GM12878 (cell line): ENCODE measurements at regions not wholly inside any gene's neighbourhood (a gene's known extent, or its start where the extent isn't known, plus 50 kb on each side); places are given as distances from the start of the nearest gene placed in this dataset.

Experiments
- EGR1 ChIP-seq, 2 experiments: IDR thresholded peaks; 1 replicate in 1 of 2; 2 replicates in 1 of 2; pipeline ENCODE4 v1.6.1; 2011 to 2012; ENCODE audit warnings: low read depth in 2 of 2, low read length in 2 of 2, borderline replicate concordance in 1 of 2, mild to moderate bottlenecking in 1 of 2, moderate library complexity in 1 of 2
- EZH2 ChIP-seq: IDR thresholded peaks from 2 replicates; pipeline ENCODE4 v1.6.1; 2012; ENCODE audit warnings: low read depth, mild to moderate bottlenecking, control low read depth, inconsistent platforms, low read length, borderline replicate concordance; ENCODE audit not compliant: control insufficient read depth
- MEF2B ChIP-seq: fragments of 450-650 bp; IDR thresholded peaks from 2 replicates; pipeline ENCODE4 v1.6.1; 2018; ENCODE audit warnings: mild to moderate bottlenecking, moderate library complexity; ENCODE audit not compliant: partially characterized antibody, poor library complexity, severe bottlenecking
- MYC ChIP-seq: IDR thresholded peaks from 2 replicates; pipeline ENCODE4 v1.6.1; 2011; ENCODE audit warnings: mild to moderate bottlenecking, low read length, moderate library complexity, inconsistent platforms; ENCODE audit not compliant: insufficient read depth, insufficient replicate concordance, insufficient read length, severe bottlenecking
- SMARCA5 ChIP-seq: fragments of 450-650 bp; IDR thresholded peaks from 2 replicates; pipeline ENCODE4 v1.6.1; 2017; ENCODE audit warnings: mild to moderate bottlenecking
- SMC3 ChIP-seq: IDR thresholded peaks from 2 replicates; pipeline ENCODE4 v1.6.1; 2011; ENCODE audit warnings: low read length, improper control_type of control experiment, borderline replicate concordance
- TAF1 ChIP-seq: IDR thresholded peaks from 2 replicates; pipeline ENCODE4 v1.6.1; 2011; ENCODE audit warnings: mild to moderate bottlenecking, low read depth, low read length, borderline replicate concordance
- YBX1 ChIP-seq: fragments of 450-650 bp; IDR thresholded peaks from 2 replicates; pipeline ENCODE4 v1.6.1; 2016; ENCODE audit warnings: antibody characterized with exemption
- TF ChIP-seq, protein P1 (sequence below): IDR thresholded peaks from 2 replicates; pipeline ENCODE4 v1.6.1; 2011; ENCODE audit warnings: low read depth, mild to moderate bottlenecking, low read length, moderate library complexity, borderline replicate concordance; ENCODE audit errors: extremely low read depth
- TF ChIP-seq, protein P2 (sequence below): fragments of 150-350 bp; IDR thresholded peaks from 2 replicates; pipeline ENCODE4 v1.6.1; 2016; ENCODE audit warnings: low read depth, low read length
- TF ChIP-seq, protein P3 (sequence below), 3 experiments: IDR thresholded peaks in 2 of 3; conservative IDR thresholded peaks in 1 of 3; 2 replicates each; pipeline ENCODE4 v1.5.1; 2011; ENCODE audit warnings: low read depth in 3 of 3, low read length in 3 of 3, mild to moderate bottlenecking in 3 of 3, control low read depth in 2 of 3, moderate library complexity in 2 of 3, inconsistent platforms in 1 of 3, mixed read lengths in 1 of 3; ENCODE audit not compliant: control insufficient read depth in 2 of 3, insufficient read depth in 1 of 3; ENCODE audit errors: extremely low read depth in 1 of 3
- TF ChIP-seq, protein P4 (sequence below): fragments of 450-650 bp; IDR thresholded peaks from 2 replicates; pipeline ENCODE4 v1.6.1; 2017; ENCODE audit warnings: mild to moderate bottlenecking, moderate library complexity
- TF ChIP-seq, protein P5 (sequence below): fragments of 450-650 bp; IDR thresholded peaks from 2 replicates; pipeline ENCODE4 v1.6.1; 2016; ENCODE audit warnings: mild to moderate bottlenecking, moderate library complexity, borderline replicate concordance

DNA sequence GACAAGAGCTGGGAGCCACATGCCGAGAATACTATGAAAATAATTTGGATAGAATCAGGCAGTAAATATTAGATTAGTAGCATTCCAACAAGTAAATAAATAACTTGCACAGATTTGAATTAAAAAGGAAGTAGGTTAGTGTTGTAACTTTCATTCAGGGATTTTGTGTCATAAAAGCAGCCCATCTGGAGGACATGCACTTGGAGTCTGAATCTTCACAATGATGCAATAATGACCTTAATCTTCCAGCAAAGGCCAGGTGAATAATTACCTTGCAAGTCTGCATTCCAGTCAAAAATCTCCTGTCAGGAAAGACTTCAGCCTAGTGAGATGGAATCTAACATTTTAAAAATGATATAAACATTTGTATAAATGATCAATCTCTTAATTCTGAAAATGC, 518.1 kb downstream of the KCNJ2 start:
- TF ChIP-seq MYC: no peak
- TF ChIP-seq, protein P1, sequence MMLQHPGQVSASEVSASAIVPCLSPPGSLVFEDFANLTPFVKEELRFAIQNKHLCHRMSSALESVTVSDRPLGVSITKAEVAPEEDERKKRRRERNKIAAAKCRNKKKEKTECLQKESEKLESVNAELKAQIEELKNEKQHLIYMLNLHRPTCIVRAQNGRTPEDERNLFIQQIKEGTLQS: no peak
- no peak for TF ChIP-seq TAF1
- TF ChIP-seq EGR1 (IDR thresholded peaks at IDR 0.05; ENCODE audit: borderline replicate concordance in 1 of 2, low read depth in 2 of 2, low read length in 2 of 2): no peak
- TF ChIP-seq SMC3: no peak
- TF ChIP-seq, protein P2, sequence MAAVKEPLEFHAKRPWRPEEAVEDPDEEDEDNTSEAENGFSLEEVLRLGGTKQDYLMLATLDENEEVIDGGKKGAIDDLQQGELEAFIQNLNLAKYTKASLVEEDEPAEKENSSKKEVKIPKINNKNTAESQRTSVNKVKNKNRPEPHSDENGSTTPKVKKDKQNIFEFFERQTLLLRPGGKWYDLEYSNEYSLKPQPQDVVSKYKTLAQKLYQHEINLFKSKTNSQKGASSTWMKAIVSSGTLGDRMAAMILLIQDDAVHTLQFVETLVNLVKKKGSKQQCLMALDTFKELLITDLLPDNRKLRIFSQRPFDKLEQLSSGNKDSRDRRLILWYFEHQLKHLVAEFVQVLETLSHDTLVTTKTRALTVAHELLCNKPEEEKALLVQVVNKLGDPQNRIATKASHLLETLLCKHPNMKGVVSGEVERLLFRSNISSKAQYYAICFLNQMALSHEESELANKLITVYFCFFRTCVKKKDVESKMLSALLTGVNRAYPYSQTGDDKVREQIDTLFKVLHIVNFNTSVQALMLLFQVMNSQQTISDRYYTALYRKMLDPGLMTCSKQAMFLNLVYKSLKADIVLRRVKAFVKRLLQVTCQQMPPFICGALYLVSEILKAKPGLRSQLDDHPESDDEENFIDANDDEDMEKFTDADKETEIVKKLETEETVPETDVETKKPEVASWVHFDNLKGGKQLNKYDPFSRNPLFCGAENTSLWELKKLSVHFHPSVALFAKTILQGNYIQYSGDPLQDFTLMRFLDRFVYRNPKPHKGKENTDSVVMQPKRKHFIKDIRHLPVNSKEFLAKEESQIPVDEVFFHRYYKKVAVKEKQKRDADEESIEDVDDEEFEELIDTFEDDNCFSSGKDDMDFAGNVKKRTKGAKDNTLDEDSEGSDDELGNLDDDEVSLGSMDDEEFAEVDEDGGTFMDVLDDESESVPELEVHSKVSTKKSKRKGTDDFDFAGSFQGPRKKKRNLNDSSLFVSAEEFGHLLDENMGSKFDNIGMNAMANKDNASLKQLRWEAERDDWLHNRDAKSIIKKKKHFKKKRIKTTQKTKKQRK: no peak
- TF ChIP-seq EZH2: no peak
- TF ChIP-seq, protein P3, sequence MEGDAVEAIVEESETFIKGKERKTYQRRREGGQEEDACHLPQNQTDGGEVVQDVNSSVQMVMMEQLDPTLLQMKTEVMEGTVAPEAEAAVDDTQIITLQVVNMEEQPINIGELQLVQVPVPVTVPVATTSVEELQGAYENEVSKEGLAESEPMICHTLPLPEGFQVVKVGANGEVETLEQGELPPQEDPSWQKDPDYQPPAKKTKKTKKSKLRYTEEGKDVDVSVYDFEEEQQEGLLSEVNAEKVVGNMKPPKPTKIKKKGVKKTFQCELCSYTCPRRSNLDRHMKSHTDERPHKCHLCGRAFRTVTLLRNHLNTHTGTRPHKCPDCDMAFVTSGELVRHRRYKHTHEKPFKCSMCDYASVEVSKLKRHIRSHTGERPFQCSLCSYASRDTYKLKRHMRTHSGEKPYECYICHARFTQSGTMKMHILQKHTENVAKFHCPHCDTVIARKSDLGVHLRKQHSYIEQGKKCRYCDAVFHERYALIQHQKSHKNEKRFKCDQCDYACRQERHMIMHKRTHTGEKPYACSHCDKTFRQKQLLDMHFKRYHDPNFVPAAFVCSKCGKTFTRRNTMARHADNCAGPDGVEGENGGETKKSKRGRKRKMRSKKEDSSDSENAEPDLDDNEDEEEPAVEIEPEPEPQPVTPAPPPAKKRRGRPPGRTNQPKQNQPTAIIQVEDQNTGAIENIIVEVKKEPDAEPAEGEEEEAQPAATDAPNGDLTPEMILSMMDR (IDR thresholded peaks at IDR 0.05 in 2 of 3, conservative IDR thresholded peaks at IDR 0.05 in 1 of 3; ENCODE audit: control insufficient read depth in 2 of 3, extremely low read depth in 1 of 3, insufficient read depth in 1 of 3, low read depth in 3 of 3, low read length in 3 of 3): no peak
- no peak for TF ChIP-seq SMARCA5
- TF ChIP-seq, protein P4, sequence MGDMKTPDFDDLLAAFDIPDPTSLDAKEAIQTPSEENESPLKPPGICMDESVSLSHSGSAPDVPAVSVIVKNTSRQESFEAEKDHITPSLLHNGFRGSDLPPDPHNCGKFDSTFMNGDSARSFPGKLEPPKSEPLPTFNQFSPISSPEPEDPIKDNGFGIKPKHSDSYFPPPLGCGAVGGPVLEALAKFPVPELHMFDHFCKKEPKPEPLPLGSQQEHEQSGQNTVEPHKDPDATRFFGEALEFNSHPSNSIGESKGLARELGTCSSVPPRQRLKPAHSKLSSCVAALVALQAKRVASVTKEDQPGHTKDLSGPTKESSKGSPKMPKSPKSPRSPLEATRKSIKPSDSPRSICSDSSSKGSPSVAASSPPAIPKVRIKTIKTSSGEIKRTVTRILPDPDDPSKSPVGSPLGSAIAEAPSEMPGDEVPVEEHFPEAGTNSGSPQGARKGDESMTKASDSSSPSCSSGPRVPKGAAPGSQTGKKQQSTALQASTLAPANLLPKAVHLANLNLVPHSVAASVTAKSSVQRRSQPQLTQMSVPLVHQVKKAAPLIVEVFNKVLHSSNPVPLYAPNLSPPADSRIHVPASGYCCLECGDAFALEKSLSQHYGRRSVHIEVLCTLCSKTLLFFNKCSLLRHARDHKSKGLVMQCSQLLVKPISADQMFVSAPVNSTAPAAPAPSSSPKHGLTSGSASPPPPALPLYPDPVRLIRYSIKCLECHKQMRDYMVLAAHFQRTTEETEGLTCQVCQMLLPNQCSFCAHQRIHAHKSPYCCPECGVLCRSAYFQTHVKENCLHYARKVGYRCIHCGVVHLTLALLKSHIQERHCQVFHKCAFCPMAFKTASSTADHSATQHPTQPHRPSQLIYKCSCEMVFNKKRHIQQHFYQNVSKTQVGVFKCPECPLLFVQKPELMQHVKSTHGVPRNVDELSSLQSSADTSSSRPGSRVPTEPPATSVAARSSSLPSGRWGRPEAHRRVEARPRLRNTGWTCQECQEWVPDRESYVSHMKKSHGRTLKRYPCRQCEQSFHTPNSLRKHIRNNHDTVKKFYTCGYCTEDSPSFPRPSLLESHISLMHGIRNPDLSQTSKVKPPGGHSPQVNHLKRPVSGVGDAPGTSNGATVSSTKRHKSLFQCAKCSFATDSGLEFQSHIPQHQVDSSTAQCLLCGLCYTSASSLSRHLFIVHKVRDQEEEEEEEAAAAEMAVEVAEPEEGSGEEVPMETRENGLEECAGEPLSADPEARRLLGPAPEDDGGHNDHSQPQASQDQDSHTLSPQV: no peak
- TF ChIP-seq YBX1: no peak
- no peak for TF ChIP-seq MEF2B
- TF ChIP-seq, protein P5, sequence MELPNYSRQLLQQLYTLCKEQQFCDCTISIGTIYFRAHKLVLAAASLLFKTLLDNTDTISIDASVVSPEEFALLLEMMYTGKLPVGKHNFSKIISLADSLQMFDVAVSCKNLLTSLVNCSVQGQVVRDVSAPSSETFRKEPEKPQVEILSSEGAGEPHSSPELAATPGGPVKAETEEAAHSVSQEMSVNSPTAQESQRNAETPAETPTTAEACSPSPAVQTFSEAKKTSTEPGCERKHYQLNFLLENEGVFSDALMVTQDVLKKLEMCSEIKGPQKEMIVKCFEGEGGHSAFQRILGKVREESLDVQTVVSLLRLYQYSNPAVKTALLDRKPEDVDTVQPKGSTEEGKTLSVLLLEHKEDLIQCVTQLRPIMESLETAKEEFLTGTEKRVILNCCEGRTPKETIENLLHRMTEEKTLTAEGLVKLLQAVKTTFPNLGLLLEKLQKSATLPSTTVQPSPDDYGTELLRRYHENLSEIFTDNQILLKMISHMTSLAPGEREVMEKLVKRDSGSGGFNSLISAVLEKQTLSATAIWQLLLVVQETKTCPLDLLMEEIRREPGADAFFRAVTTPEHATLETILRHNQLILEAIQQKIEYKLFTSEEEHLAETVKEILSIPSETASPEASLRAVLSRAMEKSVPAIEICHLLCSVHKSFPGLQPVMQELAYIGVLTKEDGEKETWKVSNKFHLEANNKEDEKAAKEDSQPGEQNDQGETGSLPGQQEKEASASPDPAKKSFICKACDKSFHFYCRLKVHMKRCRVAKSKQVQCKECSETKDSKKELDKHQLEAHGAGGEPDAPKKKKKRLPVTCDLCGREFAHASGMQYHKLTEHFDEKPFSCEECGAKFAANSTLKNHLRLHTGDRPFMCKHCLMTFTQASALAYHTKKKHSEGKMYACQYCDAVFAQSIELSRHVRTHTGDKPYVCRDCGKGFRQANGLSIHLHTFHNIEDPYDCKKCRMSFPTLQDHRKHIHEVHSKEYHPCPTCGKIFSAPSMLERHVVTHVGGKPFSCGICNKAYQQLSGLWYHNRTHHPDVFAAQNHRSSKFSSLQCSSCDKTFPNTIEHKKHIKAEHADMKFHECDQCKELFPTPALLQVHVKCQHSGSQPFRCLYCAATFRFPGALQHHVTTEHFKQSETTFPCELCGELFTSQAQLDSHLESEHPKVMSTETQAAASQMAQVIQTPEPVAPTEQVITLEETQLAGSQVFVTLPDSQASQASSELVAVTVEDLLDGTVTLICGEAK: no peak
